ENCODE measurements at regions not wholly inside any gene's neighbourhood (a gene's known extent, or its start where the extent isn't known, plus 50 kb on each side); places are given as distances from the start of the nearest gene placed in this dataset.

- H3K9me3 ChIP-seq (ENCODE audit: control insufficient read depth in 2 of 3, insufficient read depth in 1 of 3, low read length in 3 of 3): no peaks in the 10 kb centered on the region
- no peak overlapping the region for H3K4me3 ChIP-seq (ENCODE audit: low read length in 3 of 3)
- FAIRE-seq (no peak), DNase-seq (no peak)
- H3K27ac ChIP-seq (ENCODE audit: low read depth in 2 of 2, low read length in 2 of 2): no peak overlapping the region
- no peak for TF ChIP-seq CTCF (IDR thresholded peaks at IDR 0.05; ENCODE audit: borderline replicate concordance, extremely low read depth, insufficient read depth)
- no peaks in the 10 kb centered on the region for H3K27me3 ChIP-seq (ENCODE audit: control insufficient read depth, insufficient read depth, low read length)
- no peaks in the 10 kb centered on the region for H3K36me3 ChIP-seq (ENCODE audit: control insufficient read depth in 2 of 3, insufficient read depth in 3 of 3, low read length in 3 of 3)
- intact Hi-C loops (cut with DNase I): no loop called here
- H3K4me1 ChIP-seq (ENCODE audit: control insufficient read depth in 2 of 3, insufficient read depth in 2 of 3, low read depth in 1 of 3, low read length in 3 of 3): no peaks in the 10 kb centered on the region
- no peak overlapping the region for H3K9ac ChIP-seq (ENCODE audit: low read length in 3 of 3)
Observed at GRCh38 chr3:1703169-1703568, 395.5 kb upstream of the CNTN4 start.

- no peak overlapping the region for H3K27ac ChIP-seq (ENCODE audit: low read depth in 2 of 2, low read length in 2 of 2)
Observed at GRCh38 chr3:1710663-1711062, 388.0 kb upstream of the CNTN4 start.

GRCh38 chr3:1717524-1717923, 381.1 kb upstream of the CNTN4 start:
- no peak for FAIRE-seq
- Histone ChIP-seq H3K36me3 (ENCODE audit: control insufficient read depth in 2 of 3, insufficient read depth in 3 of 3, low read length in 3 of 3) (no peaks in the 10 kb centered on the region), H3K9ac (ENCODE audit: low read length in 3 of 3) (no peak overlapping the region), H3K9me3 (ENCODE audit: control insufficient read depth in 2 of 3, insufficient read depth in 1 of 3, low read length in 3 of 3) (no peaks in the 10 kb centered on the region), H3K4me3 (ENCODE audit: low read length in 3 of 3) (no peak overlapping the region), H3K27ac (ENCODE audit: low read depth in 2 of 2, low read length in 2 of 2) (no peak overlapping the region), H3K27me3 (ENCODE audit: control insufficient read depth, insufficient read depth, low read length) (no peaks in the 10 kb centered on the region), H3K4me1 (ENCODE audit: control insufficient read depth in 2 of 3, insufficient read depth in 2 of 3, low read depth in 1 of 3, low read length in 3 of 3) (no peaks in the 10 kb centered on the region)
- no peak for TF ChIP-seq CTCF (IDR thresholded peaks at IDR 0.05; ENCODE audit: borderline replicate concordance, extremely low read depth, insufficient read depth)
- intact Hi-C loops (cut with DNase I): no loop called here
- no peak for DNase-seq

More at GRCh38 chr3:1710663-1711062, 388.0 kb upstream of the CNTN4 start:
- H3K36me3 ChIP-seq (ENCODE audit: control insufficient read depth in 2 of 3, insufficient read depth in 3 of 3, low read length in 3 of 3): no peaks in the 10 kb centered on the region
- peak in 1 of 5 donors; percentile 53 for DNase-seq
- no peak overlapping the region for H3K9ac ChIP-seq (ENCODE audit: low read length in 3 of 3)
- intact Hi-C loops (cut with DNase I): no loop called here
- no peak overlapping the region for H3K4me3 ChIP-seq (ENCODE audit: low read length in 3 of 3)
- H3K9me3 ChIP-seq (ENCODE audit: control insufficient read depth in 2 of 3, insufficient read depth in 1 of 3, low read length in 3 of 3): no peaks in the 10 kb centered on the region
- no peaks in the 10 kb centered on the region for H3K27me3 ChIP-seq (ENCODE audit: control insufficient read depth, insufficient read depth, low read length)
- no peak for TF ChIP-seq CTCF (IDR thresholded peaks at IDR 0.05; ENCODE audit: borderline replicate concordance, extremely low read depth, insufficient read depth)
- H3K4me1 ChIP-seq (ENCODE audit: control insufficient read depth in 2 of 3, insufficient read depth in 2 of 3, low read depth in 1 of 3, low read length in 3 of 3): no peaks in the 10 kb centered on the region
- no peak for FAIRE-seq

- intact Hi-C loops (cut with DNase I): no loop called here
- no peak for FAIRE-seq
- TF ChIP-seq CTCF (IDR thresholded peaks at IDR 0.05; ENCODE audit: borderline replicate concordance, extremely low read depth, insufficient read depth): no peak
Observed at GRCh38 chr3:1723726-1724125, 374.9 kb upstream of the CNTN4 start.

More at GRCh38 chr3:1723726-1724125, 374.9 kb upstream of the CNTN4 start:
- no peak overlapping the region for H3K27ac ChIP-seq (ENCODE audit: low read depth in 2 of 2, low read length in 2 of 2)
- no peaks in the 10 kb centered on the region for H3K27me3 ChIP-seq (ENCODE audit: control insufficient read depth, insufficient read depth, low read length)
- H3K9ac ChIP-seq (ENCODE audit: low read length in 3 of 3): no peak overlapping the region
- H3K4me1 ChIP-seq (ENCODE audit: control insufficient read depth in 2 of 3, insufficient read depth in 2 of 3, low read depth in 1 of 3, low read length in 3 of 3): no peaks in the 10 kb centered on the region
- DNase-seq: no peak
- H3K4me3 ChIP-seq (ENCODE audit: low read length in 3 of 3): no peak overlapping the region
- H3K36me3 ChIP-seq (ENCODE audit: control insufficient read depth in 2 of 3, insufficient read depth in 3 of 3, low read length in 3 of 3): no peaks in the 10 kb centered on the region
- no peaks in the 10 kb centered on the region for H3K9me3 ChIP-seq (ENCODE audit: control insufficient read depth in 2 of 3, insufficient read depth in 1 of 3, low read length in 3 of 3)

Measured in kidney (tissue), 13 donors.